ENCODE measurements at regions not wholly inside any gene's neighbourhood (a gene's known extent, or its start where the extent isn't known, plus 50 kb on each side); places are given as distances from the start of the nearest gene placed in this dataset.
A peak's percentile ranks its signal among the peaks of the same experiment; 100 is the strongest.

GRCh38 chr4:106530024-106530361, 161.4 kb upstream of the GIMD1 start:
- no peak for TF ChIP-seq CTCF (IDR thresholded peaks at IDR 0.05)

- no peak for TF ChIP-seq CTCF (IDR thresholded peaks at IDR 0.05)
Observed at GRCh38 chr4:106529348-106530023, 160.9 kb upstream of the GIMD1 start.

DNA sequence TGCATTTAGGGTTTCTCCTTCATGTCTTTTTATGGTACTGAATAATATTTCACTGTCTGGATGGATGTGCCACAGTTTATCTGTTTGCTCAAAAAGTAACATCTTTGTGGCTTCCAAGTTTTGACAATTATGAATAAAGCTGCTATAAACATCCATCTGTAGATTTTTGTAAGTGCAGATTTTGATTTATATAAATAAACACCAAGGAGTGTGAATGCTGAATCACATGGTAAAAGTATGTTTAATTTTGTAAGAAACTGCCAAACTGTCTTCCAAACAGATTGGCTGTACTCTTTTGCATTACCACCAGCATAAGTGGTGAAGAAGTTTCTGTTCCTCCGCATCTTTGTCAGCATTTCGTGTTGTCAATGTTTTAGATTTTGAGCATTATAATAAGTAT, 158.7 kb upstream of the GIMD1 start:
- TF ChIP-seq CTCF (IDR thresholded peaks at IDR 0.05): no peak

GRCh38 chr4:106522839-106523238, 154.3 kb upstream of the GIMD1 start:
- TF ChIP-seq CTCF (IDR thresholded peaks at IDR 0.05): peak; percentile 31; the same call in 1 of the 2 replicates

GRCh38 chr4:106512706-106513105, 144.1 kb upstream of the GIMD1 start:
- TF ChIP-seq CTCF (IDR thresholded peaks at IDR 0.05): no peak

DNA sequence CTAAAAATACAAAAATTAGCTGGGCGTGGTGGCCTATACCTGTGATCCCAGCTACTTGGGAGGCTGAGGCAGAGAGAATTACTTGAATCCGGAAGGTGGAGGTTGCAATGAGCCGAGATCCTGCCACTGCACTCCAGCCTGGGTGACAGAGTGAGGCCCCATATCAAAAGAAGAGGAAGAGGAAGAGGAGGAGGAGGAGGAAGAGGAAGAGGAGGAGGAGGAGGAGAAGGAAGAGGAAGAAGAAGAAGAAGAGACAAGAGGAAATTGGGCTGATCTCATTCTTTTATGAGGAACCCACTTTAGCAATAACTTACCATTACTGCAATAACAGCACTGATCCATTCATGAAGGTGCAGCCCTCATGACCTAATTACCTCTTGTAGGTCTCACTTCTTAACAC, 138.9 kb upstream of the GIMD1 start:
- no peak for TF ChIP-seq CTCF (IDR thresholded peaks at IDR 0.05)

- TF ChIP-seq CTCF (IDR thresholded peaks at IDR 0.05): no peak
Observed at GRCh38 chr4:106503116-106504050, 134.8 kb upstream of the GIMD1 start.

Measured in LNCAP (cell line).